HUES64 (cell line): ENCODE measurements at regions not wholly inside any gene's neighbourhood (a gene's known extent, or its start where the extent isn't known, plus 50 kb on each side); places are given as distances from the start of the nearest gene placed in this dataset.

Source experiments
- H3K27ac ChIP-seq: 2 replicates; pipeline ENCODE4 v1.7.0; 2013; ENCODE audit warnings: low read depth, low read length, inconsistent platforms
- H3K27me3 ChIP-seq: 2 replicates; pipeline ENCODE4 v1.6.1; 2013; ENCODE audit warnings: mild to moderate bottlenecking, low read length; ENCODE audit not compliant: insufficient read depth
- H3K36me3 ChIP-seq: 2 replicates; pipeline ENCODE4 v1.6.1; 2013; ENCODE audit warnings: mild to moderate bottlenecking, low read length; ENCODE audit not compliant: insufficient read depth
- H3K4me1 ChIP-seq: 2 replicates; pipeline ENCODE4 v1.6.1; 2013; ENCODE audit warnings: mild to moderate bottlenecking, low read length, moderate library complexity; ENCODE audit not compliant: insufficient read depth
- H3K4me3 ChIP-seq: 2 replicates; pipeline ENCODE4 v1.5.1; 2013; ENCODE audit warnings: mild to moderate bottlenecking, low read length, moderate library complexity
- H3K9ac ChIP-seq: 2 replicates; pipeline ENCODE4 v1.6.1; 2013; ENCODE audit warnings: mild to moderate bottlenecking, low read depth, low read length
- H3K9me3 ChIP-seq: 2 replicates; pipeline ENCODE4 v1.6.1; 2013; ENCODE audit warnings: low read depth, low read length; ENCODE audit not compliant: insufficient read depth
- WGBS: fragments of 150-250, 120-280 bp; methylation state at CpG from one replicate; pipeline ENCODE4 v1.1.7; 2013; ENCODE audit warnings: missing lambda C conversion rate; 5-methylcytosine and 5-hydroxymethylcytosine counted together

GRCh38 chr5:165786073-165786472 is 2280.7 kb downstream of the MAT2B start:
- WGBS, result 90% methylated on average over 3 of the region's 3 CpGs
- Histone ChIP-seq H3K27ac (no peak overlapping the region), H3K4me1 (no peaks in the 10 kb centered on the region), H3K4me3 (no peak overlapping the region), H3K27me3 (no peaks in the 10 kb centered on the region), H3K36me3 (no peaks in the 10 kb centered on the region), H3K9ac (no peak overlapping the region), H3K9me3 (no peaks in the 10 kb centered on the region)

- no peak overlapping the region for H3K9ac ChIP-seq
- no peaks in the 10 kb centered on the region for H3K36me3 ChIP-seq
- no peak overlapping the region for H3K4me3 ChIP-seq
- no peaks in the 10 kb centered on the region for H3K27me3 ChIP-seq
- no CpG with 5 or more reads among the region's 1 CpG for WGBS
- no peak overlapping the region for H3K27ac ChIP-seq
- H3K4me1 ChIP-seq, result no peaks in the 10 kb centered on the region
- H3K9me3 ChIP-seq, result peaks cover 5% of the 10 kb centered on the region; the same call in 1 of the 2 replicates
These were observed 2289.7 kb downstream of the MAT2B start for GRCh38 chr5:165795073-165795472.

- H3K9me3 ChIP-seq, result no peaks in the 10 kb centered on the region
- no peaks in the 10 kb centered on the region for H3K27me3 ChIP-seq
- no peak overlapping the region for H3K9ac ChIP-seq
- no peaks in the 10 kb centered on the region for H3K36me3 ChIP-seq
- H3K4me1 ChIP-seq, result peaks cover 3% of the 10 kb centered on the region; the same call in 1 of the 2 replicates
- WGBS, result 44% methylated on average over 4 of the region's 4 CpGs
- no peak overlapping the region for H3K27ac ChIP-seq
- no peak overlapping the region for H3K4me3 ChIP-seq
These were observed 2300.3 kb downstream of the MAT2B start for GRCh38 chr5:165805756-165806155.

DNA sequence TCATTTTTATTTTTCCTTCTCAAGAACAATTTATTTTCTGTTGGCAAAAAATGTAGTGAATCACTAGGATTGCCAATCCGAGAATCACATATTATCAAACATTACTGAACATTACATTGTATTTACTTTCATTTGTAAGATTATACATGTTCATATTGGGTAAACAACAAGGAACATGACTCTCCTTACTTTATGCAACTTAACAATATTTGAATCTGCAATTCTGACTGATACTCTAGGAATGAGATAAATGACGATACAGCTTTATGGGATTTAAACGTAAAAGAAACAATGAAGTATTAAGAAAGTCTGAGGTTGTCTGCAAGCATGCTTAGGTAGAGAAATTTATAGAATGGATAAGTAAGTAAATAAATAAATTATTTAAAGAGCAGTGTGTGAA is 2302.9 kb downstream of the MAT2B start:
- WGBS, result 96% methylated on average over 2 of the region's 3 CpGs
- Histone ChIP-seq H3K4me3 (no peak overlapping the region), H3K9me3 (no peaks in the 10 kb centered on the region), H3K4me1 (peaks cover 3% of the 10 kb centered on the region; the same call in 1 of the 2 replicates), H3K36me3 (no peaks in the 10 kb centered on the region), H3K9ac (no peak overlapping the region), H3K27ac (no peak overlapping the region), H3K27me3 (no peaks in the 10 kb centered on the region)

DNA sequence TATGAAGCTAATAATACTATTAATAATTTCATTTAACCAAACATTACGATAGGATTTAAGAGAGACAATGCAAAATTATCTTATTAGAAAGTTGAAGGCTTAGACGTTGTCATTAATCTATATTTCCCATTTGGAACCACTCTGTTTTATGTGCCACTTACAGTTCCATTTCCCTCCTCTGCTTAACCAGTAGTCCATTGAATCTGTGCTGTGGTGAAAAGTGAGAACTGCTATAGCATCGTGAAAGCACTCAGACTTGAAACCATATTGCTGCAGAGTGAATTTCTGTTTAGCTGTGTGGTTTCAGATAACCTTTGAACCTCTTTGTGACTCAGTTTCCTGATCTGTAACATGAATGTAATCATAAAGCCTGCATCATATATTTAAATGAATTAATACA is 2304.5 kb downstream of the MAT2B start:
- WGBS, result 100% methylated on average over 2 of the region's 3 CpGs
- Histone ChIP-seq H3K36me3 (no peaks in the 10 kb centered on the region), H3K9me3 (no peaks in the 10 kb centered on the region), H3K4me1 (peaks cover 3% of the 10 kb centered on the region; the same call in 1 of the 2 replicates), H3K9ac (no peak overlapping the region), H3K27ac (no peak overlapping the region), H3K4me3 (no peak overlapping the region), H3K27me3 (no peaks in the 10 kb centered on the region)

DNA sequence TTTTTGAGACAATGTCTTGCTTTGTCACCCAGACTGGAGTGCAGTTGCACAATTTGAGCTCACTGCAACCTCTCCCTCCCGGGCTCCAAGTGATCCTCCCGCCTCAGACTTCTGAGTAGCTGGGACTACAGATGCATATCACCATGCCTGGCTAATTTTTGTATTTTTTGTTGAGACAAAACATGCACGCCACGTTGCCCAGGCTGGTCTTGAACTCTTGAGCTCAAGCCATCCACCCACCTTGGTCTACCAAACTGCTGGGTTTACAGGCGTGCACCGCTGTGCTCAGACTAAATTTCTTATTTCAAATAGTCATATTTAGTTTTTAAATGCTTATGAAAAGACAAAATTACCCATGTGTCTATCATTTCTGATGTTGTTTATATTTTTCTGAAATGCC is 2324.1 kb downstream of the MAT2B start:
- Histone ChIP-seq H3K4me3 (no peak overlapping the region), H3K36me3 (no peaks in the 10 kb centered on the region), H3K27me3 (no peaks in the 10 kb centered on the region), H3K9me3 (no peaks in the 10 kb centered on the region), H3K27ac (no peak overlapping the region), H3K4me1 (no peaks in the 10 kb centered on the region), H3K9ac (no peak overlapping the region)
- 96% methylated on average over 6 of the region's 6 CpGs for WGBS

DNA sequence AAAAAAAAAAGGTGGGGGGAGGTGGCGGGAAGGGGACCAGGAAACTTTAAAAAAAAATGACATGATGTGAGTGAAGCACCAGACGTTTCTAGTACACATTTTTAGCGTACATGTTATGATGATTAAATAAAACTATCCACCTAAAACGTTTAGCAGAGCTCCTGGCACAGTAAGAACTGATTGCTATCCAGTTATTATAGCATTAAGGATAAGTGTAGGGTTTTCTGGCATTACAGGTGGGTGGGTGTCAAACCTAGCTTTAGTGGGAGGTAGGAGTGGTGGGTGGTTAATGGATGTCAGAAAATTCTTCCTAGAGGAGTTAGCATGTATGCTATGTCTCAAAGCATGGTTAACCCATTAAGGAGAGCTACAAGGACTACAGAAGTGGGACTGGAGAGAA is 2329.5 kb downstream of the MAT2B start:
- no peak overlapping the region for H3K4me3 ChIP-seq
- H3K9ac ChIP-seq, result no peak overlapping the region
- H3K27me3 ChIP-seq, result no peaks in the 10 kb centered on the region
- H3K4me1 ChIP-seq, result no peaks in the 10 kb centered on the region
- WGBS, result 97% methylated on average over 4 of the region's 4 CpGs
- H3K9me3 ChIP-seq, result no peaks in the 10 kb centered on the region
- H3K27ac ChIP-seq, result no peak overlapping the region
- H3K36me3 ChIP-seq, result no peaks in the 10 kb centered on the region

- Histone ChIP-seq H3K4me1 (no peaks in the 10 kb centered on the region), H3K4me3 (no peak overlapping the region), H3K27me3 (no peaks in the 10 kb centered on the region), H3K36me3 (no peaks in the 10 kb centered on the region), H3K9ac (no peak overlapping the region), H3K9me3 (no peaks in the 10 kb centered on the region), H3K27ac (no peak overlapping the region)
- WGBS, result no CpG with 5 or more reads among the region's 1 CpG
These were observed 2330.6 kb downstream of the MAT2B start for GRCh38 chr5:165836046-165836445.

- WGBS, result 83% methylated on average over 2 of the region's 2 CpGs
- H3K4me1 ChIP-seq, result no peaks in the 10 kb centered on the region
These were observed 2331.9 kb downstream of the MAT2B start for GRCh38 chr5:165837286-165837685.

GRCh38 chr5:165844571-165844970 is 2339.2 kb downstream of the MAT2B start:
- Histone ChIP-seq H3K27me3 (no peaks in the 10 kb centered on the region), H3K9ac (no peak overlapping the region), H3K27ac (no peak overlapping the region), H3K36me3 (no peaks in the 10 kb centered on the region), H3K4me1 (no peaks in the 10 kb centered on the region), H3K9me3 (no peaks in the 10 kb centered on the region), H3K4me3 (no peak overlapping the region)
- 97% methylated on average over 5 of the region's 5 CpGs for WGBS

More at GRCh38 chr5:165837286-165837685, 2331.9 kb downstream of the MAT2B start:
- Histone ChIP-seq H3K27ac (no peak overlapping the region), H3K9ac (no peak overlapping the region), H3K9me3 (no peaks in the 10 kb centered on the region), H3K36me3 (no peaks in the 10 kb centered on the region), H3K4me3 (no peak overlapping the region), H3K27me3 (no peaks in the 10 kb centered on the region)

DNA sequence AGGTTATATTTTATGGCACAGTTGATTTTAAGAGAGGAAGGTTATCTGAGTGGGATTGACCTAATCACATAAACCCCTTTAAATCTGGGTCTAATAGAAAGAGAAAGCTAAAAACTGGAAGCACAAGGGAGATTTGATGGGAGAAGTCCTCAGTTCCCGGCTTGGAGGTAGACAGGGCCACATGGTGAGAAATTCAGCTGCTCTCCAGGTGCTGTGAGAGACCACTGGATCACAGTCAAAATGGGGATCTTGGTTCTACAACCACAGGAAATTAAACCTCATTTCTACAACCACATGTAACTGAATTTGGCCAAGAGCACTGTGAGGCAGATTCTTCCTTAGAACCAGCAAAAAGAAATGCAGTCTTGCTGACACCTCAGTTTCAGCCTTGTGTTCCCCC is 2352.7 kb downstream of the MAT2B start:
- H3K27me3 ChIP-seq, result no peaks in the 10 kb centered on the region
- no peak overlapping the region for H3K27ac ChIP-seq
- no peak overlapping the region for H3K4me3 ChIP-seq
- no peak overlapping the region for H3K9ac ChIP-seq
- H3K4me1 ChIP-seq, result no peaks in the 10 kb centered on the region
- 86% methylated on average over 1 of the region's 1 CpG for WGBS
- H3K9me3 ChIP-seq, result no peaks in the 10 kb centered on the region
- H3K36me3 ChIP-seq, result no peaks in the 10 kb centered on the region

- Histone ChIP-seq H3K27ac (no peak overlapping the region), H3K27me3 (no peaks in the 10 kb centered on the region), H3K9me3 (no peaks in the 10 kb centered on the region), H3K36me3 (no peaks in the 10 kb centered on the region), H3K9ac (no peak overlapping the region), H3K4me1 (no peaks in the 10 kb centered on the region), H3K4me3 (no peak overlapping the region)
- WGBS, result 97% methylated on average over 2 of the region's 2 CpGs
These were observed 2353.8 kb downstream of the MAT2B start for GRCh38 chr5:165859251-165859650.
